MCF 10A (cell line): ENCODE measurements at regions not wholly inside any gene's neighbourhood (a gene's known extent, or its start where the extent isn't known, plus 50 kb on each side); places are given as distances from the start of the nearest gene placed in this dataset.
A peak's percentile ranks its signal among the peaks of the same experiment; 100 is the strongest.

Experiments used
- BruUV-seq: library from RNA; stranded (reverse); fragments of 400-500 nt; replicated peaks from 2 replicates; lab custom pipeline; 2021; lab: Mats Ljungman, UMichigan
- CTCF ChIA-PET: fragments of 300-600 bp; sonication (Branson Sonifier 250); formaldehyde crosslinking; extraction: SDS; loops from one replicate; lab custom pipeline; 2021; ENCODE audit warnings: antibody characterized with exemption, inconsistent platforms; lab: Yijun Ruan, JAX
- POLR2A ChIA-PET: fragments of 300-600, 350-650 bp; sonication (Branson Sonifier 250); formaldehyde crosslinking; extraction: SDS; loops from one replicate; lab custom pipeline; 2020; ENCODE audit warnings: antibody characterized with exemption, inconsistent platforms; lab: Yijun Ruan, JAX
- DNase-seq: peaks from one replicate; pipeline ENCODE4 v3.0.0-alpha.2; 2018; ENCODE audit not compliant: unreplicated experiment
- H3K27ac Mint-ChIP-seq: one replicate; pipeline ENCODE4 v1.8.0; 2022; ENCODE audit warnings: mild to moderate bottlenecking, low read depth, mixed read lengths; ENCODE audit not compliant: unreplicated experiment
- H3K27me3 Mint-ChIP-seq: one replicate; pipeline ENCODE4 v1.8.0; 2022; ENCODE audit warnings: mixed read lengths; ENCODE audit not compliant: insufficient read depth, unreplicated experiment
- H3K36me3 Mint-ChIP-seq: one replicate; pipeline ENCODE4 v1.8.0; 2022; ENCODE audit warnings: mild to moderate bottlenecking, moderate library complexity, mixed read lengths; ENCODE audit not compliant: insufficient read depth, unreplicated experiment
- H3K4me1 Mint-ChIP-seq: one replicate; pipeline ENCODE4 v1.8.0; 2022; ENCODE audit warnings: mixed read lengths; ENCODE audit not compliant: insufficient read depth, unreplicated experiment
- H3K4me3 Mint-ChIP-seq: one replicate; pipeline ENCODE4 v1.8.0; 2022; ENCODE audit warnings: mild to moderate bottlenecking, moderate library complexity, mixed read lengths; ENCODE audit not compliant: unreplicated experiment
- H3K9me3 Mint-ChIP-seq: one replicate; pipeline ENCODE4 v1.8.0; 2022; ENCODE audit warnings: mixed read lengths; ENCODE audit not compliant: unreplicated experiment
- intact Hi-C: fragments of 100-400 bp; cut with micrococcal nuclease; formaldehyde crosslinking; loops from 2 replicates; pipeline ENCODE4 v1.14.1; 2022
- TF ChIP-seq, protein P1 (sequence below): fragments of 200-600 bp; IDR thresholded peaks from one replicate; pipeline ENCODE4 v1.8.0; 2022; ENCODE audit warnings: antibody characterized with exemption, mild to moderate bottlenecking; ENCODE audit not compliant: unreplicated experiment

GRCh38 chr12:93043877-93044209 is 114.7 kb upstream of the EEA1 start:
- TF ChIP-seq, protein P1, sequence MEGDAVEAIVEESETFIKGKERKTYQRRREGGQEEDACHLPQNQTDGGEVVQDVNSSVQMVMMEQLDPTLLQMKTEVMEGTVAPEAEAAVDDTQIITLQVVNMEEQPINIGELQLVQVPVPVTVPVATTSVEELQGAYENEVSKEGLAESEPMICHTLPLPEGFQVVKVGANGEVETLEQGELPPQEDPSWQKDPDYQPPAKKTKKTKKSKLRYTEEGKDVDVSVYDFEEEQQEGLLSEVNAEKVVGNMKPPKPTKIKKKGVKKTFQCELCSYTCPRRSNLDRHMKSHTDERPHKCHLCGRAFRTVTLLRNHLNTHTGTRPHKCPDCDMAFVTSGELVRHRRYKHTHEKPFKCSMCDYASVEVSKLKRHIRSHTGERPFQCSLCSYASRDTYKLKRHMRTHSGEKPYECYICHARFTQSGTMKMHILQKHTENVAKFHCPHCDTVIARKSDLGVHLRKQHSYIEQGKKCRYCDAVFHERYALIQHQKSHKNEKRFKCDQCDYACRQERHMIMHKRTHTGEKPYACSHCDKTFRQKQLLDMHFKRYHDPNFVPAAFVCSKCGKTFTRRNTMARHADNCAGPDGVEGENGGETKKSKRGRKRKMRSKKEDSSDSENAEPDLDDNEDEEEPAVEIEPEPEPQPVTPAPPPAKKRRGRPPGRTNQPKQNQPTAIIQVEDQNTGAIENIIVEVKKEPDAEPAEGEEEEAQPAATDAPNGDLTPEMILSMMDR = no peak
- Mint-ChIP-seq H3K27ac (no peak overlapping the region), H3K36me3 (no peaks in the 10 kb centered on the region), H3K9me3 (no peaks in the 10 kb centered on the region), H3K4me1 (no peaks in the 10 kb centered on the region), H3K27me3 (no peaks in the 10 kb centered on the region), H3K4me3 (no peak overlapping the region)
- POLR2A ChIA-PET = no interaction called here
- DNase-seq = no peak
- intact Hi-C loops = no loop called here
- BruUV-seq = no TSS peak
- CTCF ChIA-PET = interaction anchor here (0.5 to 0.9 kb wide), 2 partner anchors 55 to 287 kb away, joined by 3 to 4 read pairs; no protein-coding TSS in a partner anchor

GRCh38 chr12:93047118-93047517 is 118.0 kb upstream of the EEA1 start:
- Mint-ChIP-seq H3K27me3 (no peaks in the 10 kb centered on the region), H3K27ac (no peak overlapping the region), H3K9me3 (no peaks in the 10 kb centered on the region), H3K4me3 (no peak overlapping the region), H3K36me3 (no peaks in the 10 kb centered on the region), H3K4me1 (peaks cover 5% of the 10 kb centered on the region)
- POLR2A ChIA-PET = interaction anchor here (0.7 to 1.1 kb wide), 2 partner anchors 13 to 327 kb away, joined by 4 read pairs; no protein-coding TSS in a partner anchor
- peak; percentile 19 for DNase-seq
- no TSS peak for BruUV-seq
- CTCF ChIA-PET = no interaction called here
- intact Hi-C loops = no loop called here
- TF ChIP-seq, protein P1 = no peak

DNA sequence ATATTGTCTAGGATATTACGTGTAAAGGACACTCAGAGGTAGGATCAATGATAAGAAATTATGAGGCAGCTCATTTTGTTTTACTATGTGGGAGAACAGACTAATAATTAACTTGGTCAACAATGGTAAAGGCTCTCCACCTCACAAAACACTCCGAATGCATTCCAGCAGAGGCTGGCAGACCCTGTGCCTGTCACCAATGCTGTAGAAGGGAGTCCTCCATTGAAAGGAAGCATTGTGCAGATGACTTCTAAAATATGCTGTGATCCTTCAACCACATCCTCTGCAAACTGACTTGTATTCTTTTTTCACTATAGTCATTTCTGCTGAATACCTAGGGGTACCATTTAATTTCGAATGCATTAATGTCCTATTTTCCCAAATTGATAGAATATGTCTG is 119.6 kb upstream of the EEA1 start:
- Mint-ChIP-seq H3K27ac (no peak overlapping the region), H3K9me3 (no peaks in the 10 kb centered on the region), H3K27me3 (no peaks in the 10 kb centered on the region), H3K4me1 (peaks cover 5% of the 10 kb centered on the region), H3K4me3 (no peak overlapping the region), H3K36me3 (no peaks in the 10 kb centered on the region)
- BruUV-seq = no TSS peak
- no peak for DNase-seq
- ChIA-PET POLR2A (interaction anchor here (0.6 to 1.7 kb wide), 3 partner anchors 29 to 333 kb away, joined by 3 to 4 read pairs (median 3); no protein-coding TSS in a partner anchor), CTCF (interaction anchor here (0.6 kb wide), 1 partner anchor 16 kb away, joined by 3 read pairs; no protein-coding TSS in a partner anchor)
- TF ChIP-seq, protein P1 = no peak
- intact Hi-C loops = no loop called here

DNA sequence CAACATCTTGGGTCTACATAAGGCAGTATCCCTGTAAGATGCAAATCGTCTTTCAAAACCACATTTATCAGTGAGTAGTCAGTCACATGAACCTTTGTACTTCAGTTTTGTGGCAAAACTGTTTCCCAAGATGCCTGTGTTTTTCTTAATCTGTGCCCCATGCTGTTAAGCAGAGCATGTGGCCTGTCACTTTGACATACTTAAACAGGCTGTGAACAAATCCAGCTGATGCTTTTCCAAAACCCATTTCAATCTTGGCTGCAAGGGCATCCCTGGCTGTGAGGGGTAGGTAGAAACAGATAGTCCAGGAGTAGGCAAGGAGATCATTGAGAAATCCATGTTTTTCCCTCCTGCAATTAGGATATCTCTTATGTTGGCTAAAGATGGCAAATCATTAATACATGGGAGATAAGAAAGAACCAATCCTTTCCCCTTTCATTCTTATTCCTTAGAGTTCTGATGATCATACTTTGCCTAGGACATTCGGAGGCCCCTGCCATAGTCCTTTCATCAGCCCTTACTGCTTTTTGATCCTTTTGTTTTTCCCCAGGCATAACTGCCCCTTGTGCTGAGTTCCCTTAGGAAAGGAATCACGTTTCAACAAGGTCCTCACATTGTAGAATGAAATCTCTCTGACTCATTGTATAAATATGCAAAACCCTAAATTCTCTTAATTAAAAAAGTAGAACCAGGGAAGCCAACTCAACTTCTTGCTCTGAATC is 121.1 kb upstream of the EEA1 start:
- ChIA-PET CTCF (no interaction called here), POLR2A (interaction anchor here (0.8 to 1.7 kb wide), 2 partner anchors 31 to 331 kb away, joined by 3 read pairs; no protein-coding TSS in a partner anchor)
- Mint-ChIP-seq H3K27ac (no peak overlapping the region), H3K27me3 (no peaks in the 10 kb centered on the region), H3K9me3 (no peaks in the 10 kb centered on the region), H3K36me3 (no peaks in the 10 kb centered on the region), H3K4me1 (peaks cover 5% of the 10 kb centered on the region), H3K4me3 (no peak overlapping the region)
- intact Hi-C loops = no loop called here
- DNase-seq = peak; percentile 30
- BruUV-seq = no TSS peak
- TF ChIP-seq, protein P1 = no peak
